Esophagus squamous epithelium (tissue), 4 donors: ENCODE measurements at regions not wholly inside any gene's neighbourhood (a gene's known extent, or its start where the extent isn't known, plus 50 kb on each side); places are given as distances from the start of the nearest gene placed in this dataset.

ENCODE experiments used
- POLR2A ChIP-seq, 4 donors: fragments of 450-650 bp; IDR thresholded peaks; one replicate each; pipeline ENCODE4 v1.6.1; 2017; ENCODE audit warnings: antibody characterized with exemption in 4 of 4, mild to moderate bottlenecking in 4 of 4, moderate library complexity in 3 of 4
- TF ChIP-seq, protein P1 (sequence below), 6 experiments: fragments of 450-650 bp in 4 of 6; fragments of 200-600 bp in 2 of 6; sonication (generic) in 2 of 6; IDR thresholded peaks; one replicate each; pipeline ENCODE4 v1.5.1; 2016 to 2019; ENCODE audit warnings: antibody characterized with exemption in 6 of 6, mild to moderate bottlenecking in 4 of 6, moderate library complexity in 4 of 6

DNA sequence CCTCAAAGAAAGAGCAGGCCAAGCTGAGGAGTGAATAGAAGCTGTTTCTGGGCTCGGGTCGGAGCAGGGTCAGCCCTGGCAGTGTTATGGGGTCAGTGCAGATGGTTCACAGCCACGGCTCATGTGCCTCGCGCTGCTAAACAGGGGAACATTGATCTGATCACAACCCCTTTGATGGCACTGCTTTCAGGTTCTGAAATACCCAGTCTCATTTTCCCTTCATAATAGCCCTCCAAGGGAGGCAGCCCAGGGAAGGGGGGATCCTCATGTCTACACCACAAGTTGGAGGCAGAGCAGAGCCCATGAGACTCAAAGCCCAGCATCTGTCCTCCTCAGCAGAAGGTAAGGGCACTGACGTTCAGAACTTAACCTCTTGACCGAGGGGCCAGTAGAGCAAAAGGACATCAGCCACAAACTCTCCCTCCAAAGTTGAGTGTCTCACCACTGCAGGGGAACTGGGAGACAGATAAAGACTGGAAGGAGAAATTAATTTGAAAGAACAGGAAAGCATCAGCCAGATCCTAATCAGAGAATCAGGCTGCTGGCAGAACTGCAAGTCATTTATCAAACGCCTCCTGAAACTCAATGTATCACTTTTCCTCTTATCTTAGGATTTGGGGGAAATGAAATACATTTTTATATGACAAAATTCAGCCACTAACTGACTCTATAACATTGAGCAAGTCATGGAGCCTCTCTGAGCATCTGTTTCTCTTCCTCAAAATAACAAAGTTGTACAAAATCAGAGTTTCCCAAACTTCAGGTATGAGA, 110.6 kb downstream of the SH3TC2 start:
- TF ChIP-seq, protein P1, sequence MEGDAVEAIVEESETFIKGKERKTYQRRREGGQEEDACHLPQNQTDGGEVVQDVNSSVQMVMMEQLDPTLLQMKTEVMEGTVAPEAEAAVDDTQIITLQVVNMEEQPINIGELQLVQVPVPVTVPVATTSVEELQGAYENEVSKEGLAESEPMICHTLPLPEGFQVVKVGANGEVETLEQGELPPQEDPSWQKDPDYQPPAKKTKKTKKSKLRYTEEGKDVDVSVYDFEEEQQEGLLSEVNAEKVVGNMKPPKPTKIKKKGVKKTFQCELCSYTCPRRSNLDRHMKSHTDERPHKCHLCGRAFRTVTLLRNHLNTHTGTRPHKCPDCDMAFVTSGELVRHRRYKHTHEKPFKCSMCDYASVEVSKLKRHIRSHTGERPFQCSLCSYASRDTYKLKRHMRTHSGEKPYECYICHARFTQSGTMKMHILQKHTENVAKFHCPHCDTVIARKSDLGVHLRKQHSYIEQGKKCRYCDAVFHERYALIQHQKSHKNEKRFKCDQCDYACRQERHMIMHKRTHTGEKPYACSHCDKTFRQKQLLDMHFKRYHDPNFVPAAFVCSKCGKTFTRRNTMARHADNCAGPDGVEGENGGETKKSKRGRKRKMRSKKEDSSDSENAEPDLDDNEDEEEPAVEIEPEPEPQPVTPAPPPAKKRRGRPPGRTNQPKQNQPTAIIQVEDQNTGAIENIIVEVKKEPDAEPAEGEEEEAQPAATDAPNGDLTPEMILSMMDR (IDR thresholded peaks at IDR 0.05) = no peak
- TF ChIP-seq POLR2A (IDR thresholded peaks at IDR 0.05) = no peak
